ENCODE measurements at regions not wholly inside any gene's neighbourhood (a gene's known extent, or its start where the extent isn't known, plus 50 kb on each side); places are given as distances from the start of the nearest gene placed in this dataset.

DNA sequence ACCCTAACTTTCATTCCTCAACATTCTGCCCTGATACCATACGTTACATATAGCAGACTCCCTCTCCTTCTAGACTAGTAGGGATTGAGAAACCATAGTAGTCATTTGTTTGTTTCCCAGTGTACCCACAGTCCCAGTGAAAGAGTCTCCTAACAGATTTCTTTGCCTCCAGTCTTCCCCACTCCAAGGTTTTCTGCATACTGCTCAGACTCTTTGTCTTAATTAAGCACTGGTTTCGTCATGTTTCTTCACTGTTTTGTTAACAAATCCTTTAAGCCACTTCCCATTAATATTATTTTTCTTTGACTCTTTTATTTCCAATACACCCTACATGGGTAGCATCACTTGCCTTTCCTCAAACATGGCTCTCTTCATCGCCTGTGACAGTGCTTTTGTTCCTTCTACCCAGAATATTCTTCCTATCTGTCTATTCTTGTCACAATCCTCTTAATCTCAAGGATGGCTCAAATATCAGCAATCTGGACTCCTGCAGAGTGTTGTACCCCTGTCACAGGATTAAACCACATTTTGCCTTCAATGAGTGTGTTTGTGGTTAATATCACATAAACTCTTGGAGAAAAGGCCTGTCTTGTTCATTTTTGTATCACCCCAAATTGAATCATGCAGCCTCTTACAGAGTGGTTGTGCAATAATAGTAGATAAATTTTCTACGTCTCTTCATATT is 92.7 kb upstream of the KLF12 start:
- H3K27me3 Mint-ChIP-seq (ENCODE audit: insufficient read depth, low read depth), result peaks cover 2% of the 10 kb centered on the region

DNA sequence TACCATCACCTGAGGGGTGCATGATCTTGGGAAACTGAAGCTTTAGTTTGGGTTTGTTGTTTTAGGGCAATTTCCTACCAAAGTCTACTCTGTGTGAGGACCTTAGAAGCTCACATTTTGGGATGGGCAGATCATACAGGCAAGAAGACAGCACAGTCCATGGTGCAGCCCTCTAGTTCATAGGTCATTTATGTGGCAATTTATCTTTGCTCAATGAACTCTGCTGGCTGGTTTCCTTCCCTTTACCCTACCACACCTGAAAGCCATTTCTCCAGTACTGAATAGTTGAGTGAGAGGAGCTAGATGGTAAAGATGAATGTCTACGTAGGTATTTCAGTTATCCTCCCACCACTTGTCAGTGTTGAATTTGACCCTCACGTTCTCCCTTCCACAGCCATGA is 87.5 kb upstream of the KLF12 start:
- no peaks in the 10 kb centered on the region for H3K36me3 Mint-ChIP-seq
- Histone ChIP-seq H4K20me1 (ENCODE audit: low read depth) (no peaks in the 10 kb centered on the region), H3K4me1 (no peaks in the 10 kb centered on the region), H3F3A (ENCODE audit: low read depth) (no peaks in the 10 kb centered on the region), H3K9ac (no peak overlapping the region), H3K79me2 (ENCODE audit: low read depth) (no peaks in the 10 kb centered on the region), H3K27ac (no peak overlapping the region), H3K36me3 (no peaks in the 10 kb centered on the region), H3K27me3 (no peaks in the 10 kb centered on the region), H2AFZ (replicated peaks) (no peak overlapping the region), H3K4me3 (no peak overlapping the region), H3K9me3 (ENCODE audit: low read depth) (no peaks in the 10 kb centered on the region), H3K4me2 (no peak overlapping the region)
- no peak overlapping the region for H3K4me3 Mint-ChIP-seq
- no peaks in the 10 kb centered on the region for H3K9me3 Mint-ChIP-seq
- TF ChIP-seq, protein P1, sequence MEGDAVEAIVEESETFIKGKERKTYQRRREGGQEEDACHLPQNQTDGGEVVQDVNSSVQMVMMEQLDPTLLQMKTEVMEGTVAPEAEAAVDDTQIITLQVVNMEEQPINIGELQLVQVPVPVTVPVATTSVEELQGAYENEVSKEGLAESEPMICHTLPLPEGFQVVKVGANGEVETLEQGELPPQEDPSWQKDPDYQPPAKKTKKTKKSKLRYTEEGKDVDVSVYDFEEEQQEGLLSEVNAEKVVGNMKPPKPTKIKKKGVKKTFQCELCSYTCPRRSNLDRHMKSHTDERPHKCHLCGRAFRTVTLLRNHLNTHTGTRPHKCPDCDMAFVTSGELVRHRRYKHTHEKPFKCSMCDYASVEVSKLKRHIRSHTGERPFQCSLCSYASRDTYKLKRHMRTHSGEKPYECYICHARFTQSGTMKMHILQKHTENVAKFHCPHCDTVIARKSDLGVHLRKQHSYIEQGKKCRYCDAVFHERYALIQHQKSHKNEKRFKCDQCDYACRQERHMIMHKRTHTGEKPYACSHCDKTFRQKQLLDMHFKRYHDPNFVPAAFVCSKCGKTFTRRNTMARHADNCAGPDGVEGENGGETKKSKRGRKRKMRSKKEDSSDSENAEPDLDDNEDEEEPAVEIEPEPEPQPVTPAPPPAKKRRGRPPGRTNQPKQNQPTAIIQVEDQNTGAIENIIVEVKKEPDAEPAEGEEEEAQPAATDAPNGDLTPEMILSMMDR (IDR thresholded peaks at IDR 0.05), result no peak
- no peak for TF ChIP-seq EZH2phosphoT487 (IDR thresholded peaks at IDR 0.05)
- no peaks in the 10 kb centered on the region for H3K4me1 Mint-ChIP-seq
- no peak for DNase-seq (ENCODE audit: low spot score)
- no peaks in the 10 kb centered on the region for H3K27me3 Mint-ChIP-seq (ENCODE audit: insufficient read depth, low read depth)
- no peak overlapping the region for H3K27ac Mint-ChIP-seq

More for the DNA sequence above, 92.7 kb upstream of the KLF12 start:
- no peaks in the 10 kb centered on the region for H3K27me3 ChIP-seq
- H3K36me3 ChIP-seq, result no peaks in the 10 kb centered on the region
- H3K4me1 ChIP-seq, result no peaks in the 10 kb centered on the region
- no peaks in the 10 kb centered on the region for H3F3A ChIP-seq (ENCODE audit: low read depth)
- H3K4me3 ChIP-seq, result no peak overlapping the region
- no peak overlapping the region for H3K27ac Mint-ChIP-seq
- H3K79me2 ChIP-seq (ENCODE audit: low read depth), result no peaks in the 10 kb centered on the region
- H3K4me3 Mint-ChIP-seq, result no peak overlapping the region
- peak overlapping the region; percentile 27 for H2AFZ ChIP-seq (replicated peaks)
- H3K9ac ChIP-seq, result no peak overlapping the region
- H3K9me3 ChIP-seq (ENCODE audit: low read depth), result no peaks in the 10 kb centered on the region
- TF ChIP-seq, protein P1 (IDR thresholded peaks at IDR 0.05), result no peak
- TF ChIP-seq EZH2 (IDR thresholded peaks at IDR 0.05), result no peak
- no peak for TF ChIP-seq EZH2phosphoT487 (IDR thresholded peaks at IDR 0.05)
- H3K4me1 Mint-ChIP-seq, result no peaks in the 10 kb centered on the region
- no peaks in the 10 kb centered on the region for H3K36me3 Mint-ChIP-seq
- no peak overlapping the region for H3K27ac ChIP-seq
- no peaks in the 10 kb centered on the region for H3K9me3 Mint-ChIP-seq
- no peaks in the 10 kb centered on the region for H4K20me1 ChIP-seq (ENCODE audit: low read depth)
- no peak overlapping the region for H3K4me2 ChIP-seq
- DNase-seq (ENCODE audit: low spot score), result no peak

DNA sequence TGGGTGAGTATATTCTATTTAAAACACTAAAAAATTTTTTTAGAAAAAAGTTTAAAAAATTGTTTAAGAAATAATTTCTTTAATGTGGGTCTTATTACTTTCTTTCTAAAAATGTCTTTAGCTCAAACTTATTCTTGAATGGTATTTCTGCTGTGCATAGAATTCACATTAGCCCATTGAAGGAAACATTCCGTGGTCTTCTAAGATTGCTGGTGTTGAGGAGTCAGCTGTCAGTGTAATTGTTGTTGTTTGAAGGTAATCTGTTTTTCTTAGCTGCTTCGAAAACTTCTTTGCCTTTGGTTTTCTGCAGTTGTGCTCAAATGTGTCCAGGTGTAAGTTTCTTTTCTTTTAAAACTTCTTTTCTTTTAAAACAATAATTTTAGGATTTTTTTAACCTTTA is 85.4 kb upstream of the KLF12 start:
- Histone ChIP-seq H3K4me3 (no peak overlapping the region), H3K27ac (no peak overlapping the region), H3K79me2 (ENCODE audit: low read depth) (no peaks in the 10 kb centered on the region), H3K27me3 (no peaks in the 10 kb centered on the region), H3K36me3 (no peaks in the 10 kb centered on the region), H4K20me1 (ENCODE audit: low read depth) (no peaks in the 10 kb centered on the region), H2AFZ (replicated peaks) (no peak overlapping the region), H3K9ac (no peak overlapping the region), H3F3A (ENCODE audit: low read depth) (no peaks in the 10 kb centered on the region), H3K4me2 (no peak overlapping the region), H3K9me3 (ENCODE audit: low read depth) (no peaks in the 10 kb centered on the region), H3K4me1 (no peaks in the 10 kb centered on the region)
- H3K36me3 Mint-ChIP-seq, result no peaks in the 10 kb centered on the region
- no peaks in the 10 kb centered on the region for H3K9me3 Mint-ChIP-seq
- no peak overlapping the region for H3K4me3 Mint-ChIP-seq
- no peaks in the 10 kb centered on the region for H3K27me3 Mint-ChIP-seq (ENCODE audit: insufficient read depth, low read depth)
- H3K4me1 Mint-ChIP-seq, result no peaks in the 10 kb centered on the region
- TF ChIP-seq EZH2phosphoT487 (IDR thresholded peaks at IDR 0.05) (no peak), EZH2 (IDR thresholded peaks at IDR 0.05) (no peak)
- TF ChIP-seq, protein P1 (IDR thresholded peaks at IDR 0.05), result no peak
- H3K27ac Mint-ChIP-seq, result no peak overlapping the region
- DNase-seq (ENCODE audit: low spot score), result no peak

Measured in neural progenitor cell (in vitro differentiated cells).